Rectal smooth muscle tissue (tissue), 1 donor: ENCODE measurements at regions not wholly inside any gene's neighbourhood (a gene's known extent, or its start where the extent isn't known, plus 50 kb on each side); places are given as distances from the start of the nearest gene placed in this dataset.
A peak's percentile ranks its signal among the peaks of the same experiment; 100 is the strongest.
"Not testable (repeated sequence)": the region's sequence is repeated elsewhere in the genome, so short reads cannot be mapped to it uniquely, and the experiment has no call there.

ENCODE experiments used
- H3K27ac ChIP-seq: one replicate; pipeline ENCODE4 v1.7.0; 2013; ENCODE audit warnings: low read depth, low read length, inconsistent platforms
- H3K27me3 ChIP-seq: one replicate; pipeline ENCODE4 v1.7.0; 2013; ENCODE audit warnings: low read length; ENCODE audit not compliant: control insufficient read depth, insufficient read depth
- H3K36me3 ChIP-seq: one replicate; pipeline ENCODE4 v1.7.0; 2013; ENCODE audit warnings: low read length; ENCODE audit not compliant: control insufficient read depth, insufficient read depth
- H3K4me1 ChIP-seq: one replicate; pipeline ENCODE4 v1.7.0; 2013; ENCODE audit warnings: low read length; ENCODE audit not compliant: control insufficient read depth, insufficient read depth
- H3K4me3 ChIP-seq: one replicate; pipeline ENCODE4 v1.7.0; 2013; ENCODE audit warnings: low read length
- H3K9ac ChIP-seq: one replicate; pipeline ENCODE4 v1.7.0; 2013; ENCODE audit warnings: low read length

- peaks cover 4% of the 10 kb centered on the region for H3K4me1 ChIP-seq
- H3K4me3 ChIP-seq, result no peak overlapping the region
- H3K27me3 ChIP-seq, result no peaks in the 10 kb centered on the region
- no peaks in the 10 kb centered on the region for H3K36me3 ChIP-seq
- H3K27ac ChIP-seq, result no peak overlapping the region
- no peak overlapping the region for H3K9ac ChIP-seq
Observed at GRCh38 chr11:86179646-86180064, 64.9 kb upstream of the EED start.

- no peak overlapping the region for H3K9ac ChIP-seq
- no peaks in the 10 kb centered on the region for H3K36me3 ChIP-seq
- no peak overlapping the region for H3K4me3 ChIP-seq
- H3K27ac ChIP-seq, result no peak overlapping the region
- no peaks in the 10 kb centered on the region for H3K27me3 ChIP-seq
- peaks cover 9% of the 10 kb centered on the region for H3K4me1 ChIP-seq
Observed at GRCh38 chr11:86177302-86177701, 67.3 kb upstream of the EED start.

- H3K27ac ChIP-seq, result no peak overlapping the region
- H3K4me3 ChIP-seq, result no peak overlapping the region
- no peaks in the 10 kb centered on the region for H3K27me3 ChIP-seq
- H3K4me1 ChIP-seq, result peaks cover 9% of the 10 kb centered on the region
- no peaks in the 10 kb centered on the region for H3K36me3 ChIP-seq
- no peak overlapping the region for H3K9ac ChIP-seq
Observed at GRCh38 chr11:86176165-86176884, 68.2 kb upstream of the EED start.

- peaks cover 9% of the 10 kb centered on the region for H3K4me1 ChIP-seq
- no peaks in the 10 kb centered on the region for H3K27me3 ChIP-seq
- H3K36me3 ChIP-seq, result no peaks in the 10 kb centered on the region
- no peak overlapping the region for H3K4me3 ChIP-seq
- H3K9ac ChIP-seq, result no peak overlapping the region
- H3K27ac ChIP-seq, result no peak overlapping the region
Observed at GRCh38 chr11:86175626-86176025, 68.9 kb upstream of the EED start.

- Histone ChIP-seq H3K9ac (no peak overlapping the region), H3K27ac (no peak overlapping the region), H3K36me3 (no peaks in the 10 kb centered on the region), H3K4me3 (no peak overlapping the region), H3K4me1 (peaks cover 9% of the 10 kb centered on the region), H3K27me3 (no peaks in the 10 kb centered on the region)
Observed at GRCh38 chr11:86175191-86175590, 69.4 kb upstream of the EED start.

- Histone ChIP-seq H3K27me3 (no peaks in the 10 kb centered on the region), H3K9ac (no peak overlapping the region), H3K4me3 (no peak overlapping the region), H3K4me1 (peaks cover 9% of the 10 kb centered on the region), H3K36me3 (no peaks in the 10 kb centered on the region), H3K27ac (peak overlapping the region; percentile 66)
Observed at GRCh38 chr11:86174101-86175046, 70.2 kb upstream of the EED start.

GRCh38 chr11:86172894-86173293 lies 71.7 kb upstream of the EED start:
- Histone ChIP-seq H3K9ac (no peak overlapping the region), H3K36me3 (no peaks in the 10 kb centered on the region), H3K27me3 (no peaks in the 10 kb centered on the region), H3K4me3 (no peak overlapping the region), H3K4me1 (peaks cover 9% of the 10 kb centered on the region), H3K27ac (no peak overlapping the region)

- no peaks in the 10 kb centered on the region for H3K27me3 ChIP-seq
- no peak overlapping the region for H3K4me3 ChIP-seq
- no peaks in the 10 kb centered on the region for H3K36me3 ChIP-seq
- no peak overlapping the region for H3K27ac ChIP-seq
- H3K4me1 ChIP-seq, result peaks cover 11% of the 10 kb centered on the region
- no peak overlapping the region for H3K9ac ChIP-seq
Observed at GRCh38 chr11:86171627-86172026, 72.9 kb upstream of the EED start.

- no peak overlapping the region for H3K4me3 ChIP-seq
- H3K27ac ChIP-seq, result no peak overlapping the region
- no peaks in the 10 kb centered on the region for H3K27me3 ChIP-seq
- no peak overlapping the region for H3K9ac ChIP-seq
- H3K4me1 ChIP-seq, result peaks cover 2% of the 10 kb centered on the region
- no peaks in the 10 kb centered on the region for H3K36me3 ChIP-seq
Observed at GRCh38 chr11:86167499-86168164, 76.9 kb upstream of the EED start.

GRCh38 chr11:86166287-86166686 lies 78.3 kb upstream of the EED start:
- not testable (repeated sequence) for H3K9ac ChIP-seq, H3K36me3 ChIP-seq, H3K27ac ChIP-seq, H3K27me3 ChIP-seq, H3K4me3 ChIP-seq
- peaks cover 10% of the 10 kb centered on the region for H3K4me1 ChIP-seq

- H3K9ac ChIP-seq, result no peak overlapping the region
- H3K4me1 ChIP-seq, result peaks cover 19% of the 10 kb centered on the region
- H3K36me3 ChIP-seq, result no peaks in the 10 kb centered on the region
- H3K4me3 ChIP-seq, result no peak overlapping the region
- H3K27ac ChIP-seq, result no peak overlapping the region
- H3K27me3 ChIP-seq, result no peaks in the 10 kb centered on the region
Observed at GRCh38 chr11:86164106-86164505, 80.4 kb upstream of the EED start.

GRCh38 chr11:86163221-86163876 lies 81.2 kb upstream of the EED start:
- not testable (repeated sequence) for H3K9ac ChIP-seq, H3K27ac ChIP-seq, H3K27me3 ChIP-seq, H3K36me3 ChIP-seq, H3K4me3 ChIP-seq
- H3K4me1 ChIP-seq, result peaks cover 19% of the 10 kb centered on the region
